ENCODE measurements at regions not wholly inside any gene's neighbourhood (a gene's known extent, or its start where the extent isn't known, plus 50 kb on each side); places are given as distances from the start of the nearest gene placed in this dataset.

- H3K4me3 ChIP-seq (ENCODE audit: low read length), result no peak overlapping the region
- H3K4me2 ChIP-seq (ENCODE audit: low read length), result no peak overlapping the region
- no peak overlapping the region for H2AFZ ChIP-seq (ENCODE audit: low read depth, low read length)
These were observed 100.1 kb upstream of the SLC45A1 start for GRCh38 chr1:8217809-8218208.

GRCh38 chr1:8217011-8217711 lies 100.8 kb upstream of the SLC45A1 start:
- H3K9me3 ChIP-seq (ENCODE audit: low read length), result no peaks in the 10 kb centered on the region
- no peaks in the 10 kb centered on the region for H4K20me1 ChIP-seq (ENCODE audit: insufficient read depth)
- H3K27ac ChIP-seq (ENCODE audit: low read length), result no peak overlapping the region
- H3K79me2 ChIP-seq (replicated peaks; ENCODE audit: insufficient read depth, low read length), result no peaks in the 10 kb centered on the region
- no peak for TF ChIP-seq RAD21 (conservative IDR thresholded peaks at IDR 0.05)
- no peak for TF ChIP-seq CTCF (IDR thresholded peaks at IDR 0.05; ENCODE audit: poor library complexity, severe bottlenecking)
- no peak for TF ChIP-seq POLR2AphosphoS5 (IDR thresholded peaks at IDR 0.05)
- no peak for TF ChIP-seq MXI1 (conservative IDR thresholded peaks at IDR 0.05; ENCODE audit: poor library complexity, severe bottlenecking)
- TF ChIP-seq EP300 (conservative IDR thresholded peaks at IDR 0.05; ENCODE audit: poor library complexity, severe bottlenecking), result no peak
- no peak for TF ChIP-seq SMC3 (conservative IDR thresholded peaks at IDR 0.05; ENCODE audit: poor library complexity)
- TF ChIP-seq REST (IDR thresholded peaks at IDR 0.05; ENCODE audit: borderline replicate concordance), result no peak
- TF ChIP-seq EZH2 (IDR thresholded peaks at IDR 0.05; ENCODE audit: borderline replicate concordance, insufficient read depth, low read length, poor library complexity, severe bottlenecking), result no peak
- TF ChIP-seq TAF1 (IDR thresholded peaks at IDR 0.05; ENCODE audit: low read depth), result no peak
- H3K27me3 ChIP-seq (ENCODE audit: insufficient read depth, low read depth, low read length), result peaks cover 9% of the 10 kb centered on the region
- H2AFZ ChIP-seq (ENCODE audit: low read depth, low read length), result no peak overlapping the region
- no peaks in the 10 kb centered on the region for H3K36me3 ChIP-seq (ENCODE audit: insufficient read depth, low read length)
- H3K4me2 ChIP-seq (ENCODE audit: low read length), result no peak overlapping the region
- no peak overlapping the region for H3K4me3 ChIP-seq (ENCODE audit: low read length)
- H3K9me2 ChIP-seq (ENCODE audit: insufficient read depth, low read length), result no peaks in the 10 kb centered on the region
- no peaks in the 10 kb centered on the region for H3F3A ChIP-seq (ENCODE audit: insufficient read depth, low read length, poor library complexity, severe bottlenecking)
- H3K9ac ChIP-seq (ENCODE audit: low read length), result no peak overlapping the region

More at GRCh38 chr1:8217809-8218208, 100.1 kb upstream of the SLC45A1 start:
- Histone ChIP-seq H3K36me3 (ENCODE audit: insufficient read depth, low read length) (no peaks in the 10 kb centered on the region), H3K27me3 (ENCODE audit: insufficient read depth, low read depth, low read length) (peaks cover 9% of the 10 kb centered on the region), H3K9me3 (ENCODE audit: low read length) (no peaks in the 10 kb centered on the region), H3K27ac (ENCODE audit: low read length) (no peak overlapping the region), H3F3A (ENCODE audit: insufficient read depth, low read length, poor library complexity, severe bottlenecking) (no peaks in the 10 kb centered on the region), H3K79me2 (replicated peaks; ENCODE audit: insufficient read depth, low read length) (no peaks in the 10 kb centered on the region), H3K9me2 (ENCODE audit: insufficient read depth, low read length) (no peaks in the 10 kb centered on the region), H3K9ac (ENCODE audit: low read length) (no peak overlapping the region), H4K20me1 (ENCODE audit: insufficient read depth) (no peaks in the 10 kb centered on the region)
- TF ChIP-seq EP300 (conservative IDR thresholded peaks at IDR 0.05; ENCODE audit: poor library complexity, severe bottlenecking) (no peak), SMC3 (conservative IDR thresholded peaks at IDR 0.05; ENCODE audit: poor library complexity) (no peak), RAD21 (conservative IDR thresholded peaks at IDR 0.05) (no peak), TAF1 (IDR thresholded peaks at IDR 0.05; ENCODE audit: low read depth) (no peak), CTCF (IDR thresholded peaks at IDR 0.05; ENCODE audit: poor library complexity, severe bottlenecking) (no peak)
